ENCODE measurements at regions not wholly inside any gene's neighbourhood (a gene's known extent, or its start where the extent isn't known, plus 50 kb on each side); places are given as distances from the start of the nearest gene placed in this dataset.

GRCh38 chr5:99788482-99788881, 746.7 kb upstream of the FAM174A start:
- TF ChIP-seq CTCF (conservative IDR thresholded peaks at IDR 0.05) = no peak
- no peak for TF ChIP-seq ZFX (IDR thresholded peaks at IDR 0.05)

All from C4-2B (cell line).